Subcutaneous abdominal adipose tissue (tissue), 5 donors: ENCODE measurements at regions not wholly inside any gene's neighbourhood (a gene's known extent, or its start where the extent isn't known, plus 50 kb on each side); places are given as distances from the start of the nearest gene placed in this dataset.
"Not testable (repeated sequence)": the region's sequence is repeated elsewhere in the genome, so short reads cannot be mapped to it uniquely, and the experiment has no call there.

Experiments
- H3K27ac ChIP-seq: one replicate; pipeline ENCODE4 v1.7.0; 2013; ENCODE audit warnings: low read depth, mild to moderate bottlenecking, inconsistent platforms, low read length, moderate library complexity
- H3K27me3 ChIP-seq, 5 donors: one replicate each; pipeline ENCODE4 v1.7.0; 2013; ENCODE audit warnings: low read length in 5 of 5, inconsistent platforms in 1 of 5; ENCODE audit not compliant: control insufficient read depth in 5 of 5, insufficient read depth in 4 of 5
- H3K36me3 ChIP-seq, 5 donors: one replicate each; pipeline ENCODE4 v1.7.0; 2013; ENCODE audit warnings: low read length in 5 of 5; ENCODE audit not compliant: control insufficient read depth in 5 of 5, insufficient read depth in 5 of 5
- H3K4me1 ChIP-seq, 5 donors: one replicate each; pipeline ENCODE4 v1.7.0; 2013; ENCODE audit warnings: low read length in 5 of 5, mild to moderate bottlenecking in 3 of 5, moderate library complexity in 1 of 5; ENCODE audit not compliant: control insufficient read depth in 5 of 5, insufficient read depth in 5 of 5
- H3K4me3 ChIP-seq, 5 donors: one replicate each; pipeline ENCODE4 v1.7.0; 2013; ENCODE audit warnings: low read length in 5 of 5, low read depth in 1 of 5
- H3K9ac ChIP-seq, 5 donors: one replicate each; pipeline ENCODE4 v1.7.0; 2013; ENCODE audit warnings: low read length in 5 of 5, mild to moderate bottlenecking in 4 of 5, moderate library complexity in 3 of 5
- H3K9me3 ChIP-seq, 5 donors: one replicate each; pipeline ENCODE4 v1.7.0; 2013; ENCODE audit warnings: low read length in 5 of 5; ENCODE audit not compliant: control insufficient read depth in 5 of 5
- donor health status: healthy.
- donor health status: healthy.
- donor health status: healthy.
- donor health status: healthy.
- donor health status: healthy.

DNA sequence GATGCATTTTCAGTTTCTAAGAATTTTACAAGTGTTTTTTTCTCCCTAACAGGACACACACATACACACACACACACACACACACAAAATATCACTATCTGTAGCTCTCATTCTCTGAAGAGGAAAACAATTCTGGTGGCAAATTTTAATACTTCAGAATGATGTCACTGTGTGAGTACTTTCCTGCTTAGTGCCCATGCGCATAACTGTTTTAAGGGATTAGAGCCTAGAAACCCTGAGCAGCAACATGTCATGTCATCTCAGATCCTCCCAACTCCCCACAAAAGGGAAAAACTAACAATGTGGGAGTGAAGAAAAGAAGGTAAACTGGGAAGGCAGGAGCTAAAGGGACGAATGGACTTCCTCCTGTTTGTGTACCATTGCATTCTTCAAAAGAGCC, 401.2 kb downstream of the SPRY2 start:
- peaks cover 0 to 11% (median 0%) of the 10 kb centered on the region in 5 donors for H3K4me1 ChIP-seq
- no peak overlapping the region for H3K9ac ChIP-seq

GRCh38 chr13:79937771-79938216, 403.1 kb downstream of the SPRY2 start:
- Histone ChIP-seq H3K9me3 (no peaks in the 10 kb centered on the region), H3K4me3 (no peak overlapping the region), H3K36me3 (no peaks in the 10 kb centered on the region), H3K27ac (no peak overlapping the region), H3K27me3 (peaks cover 0 to 4% (median 0%) of the 10 kb centered on the region in 5 donors), H3K9ac (no peak overlapping the region), H3K4me1 (peaks cover 0 to 11% (median 0%) of the 10 kb centered on the region in 5 donors)

More for the DNA sequence above, 401.2 kb downstream of the SPRY2 start:
- H3K36me3 ChIP-seq = no peaks in the 10 kb centered on the region
- peaks cover 0 to 4% (median 0%) of the 10 kb centered on the region in 5 donors for H3K27me3 ChIP-seq
- no peak overlapping the region for H3K27ac ChIP-seq
- H3K4me3 ChIP-seq = no peak overlapping the region
- H3K9me3 ChIP-seq = no peaks in the 10 kb centered on the region

DNA sequence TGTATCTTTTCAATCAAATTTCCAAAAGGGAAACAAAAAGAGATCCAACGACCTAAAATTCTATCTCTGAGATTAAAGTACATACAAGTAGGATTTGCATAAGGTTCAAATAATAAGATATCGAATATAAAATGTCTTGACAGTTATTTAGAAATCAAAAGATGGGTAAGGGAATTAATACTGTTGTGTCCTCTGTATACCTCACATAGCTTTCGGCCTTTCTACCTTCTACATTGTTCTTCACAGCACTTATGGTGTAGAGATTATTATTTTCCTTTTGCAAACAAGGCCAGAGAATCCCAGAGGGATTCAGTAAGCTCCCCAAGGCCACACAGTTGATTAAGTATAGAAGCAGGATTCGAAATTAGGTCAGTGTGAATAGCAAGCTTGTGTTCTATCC, 403.6 kb downstream of the SPRY2 start:
- Histone ChIP-seq H3K36me3 (no peaks in the 10 kb centered on the region), H3K4me3 (no peak overlapping the region), H3K27ac (peak overlapping the region; percentile 9), H3K27me3 (peaks cover 0 to 4% (median 0%) of the 10 kb centered on the region in 5 donors), H3K4me1 (peaks cover 0 to 11% (median 0%) of the 10 kb centered on the region in 5 donors), H3K9ac (no peak overlapping the region), H3K9me3 (no peaks in the 10 kb centered on the region)

DNA sequence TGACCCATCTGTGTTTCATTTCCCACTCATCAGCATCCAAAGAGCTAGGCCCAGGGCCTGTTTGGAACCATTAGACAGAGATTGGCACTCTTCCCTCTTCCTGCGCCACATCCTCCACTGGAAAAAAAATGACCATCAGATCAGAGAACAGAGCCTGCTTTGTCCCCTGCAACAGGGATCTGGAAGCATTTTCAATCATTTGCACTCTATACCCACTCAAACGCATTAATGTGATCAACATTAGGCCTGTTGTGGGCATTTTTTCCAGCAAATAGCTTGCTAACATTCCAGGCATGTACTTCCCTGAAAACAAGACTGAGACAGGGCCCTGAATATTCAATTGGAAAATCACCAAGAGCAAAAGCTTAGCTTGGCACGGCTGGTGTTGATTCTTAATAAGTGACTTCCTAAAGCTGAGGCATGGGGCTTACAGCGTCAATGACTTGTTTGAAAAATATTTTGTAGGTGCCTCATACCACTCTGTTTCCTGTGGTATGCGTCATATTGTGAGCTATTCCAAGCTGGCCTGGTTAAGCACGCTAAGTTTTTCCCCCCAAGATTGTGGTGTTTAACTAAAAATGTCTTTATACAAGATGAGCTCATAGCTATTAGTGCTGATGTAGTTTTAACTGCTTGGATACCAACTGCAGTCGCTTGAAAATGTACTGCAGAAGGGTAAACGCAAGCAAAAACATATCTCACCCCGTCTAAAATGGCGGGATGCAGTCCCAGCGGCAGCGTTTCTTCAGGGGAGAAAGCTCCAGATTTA, 404.4 kb downstream of the SPRY2 start:
- H3K4me3 ChIP-seq = no peak overlapping the region
- H3K36me3 ChIP-seq = no peaks in the 10 kb centered on the region
- no peaks in the 10 kb centered on the region for H3K27me3 ChIP-seq
- H3K27ac ChIP-seq = peak overlapping the region; percentile 69
- no peak overlapping the region for H3K9ac ChIP-seq
- peaks cover 0 to 11% (median 0%) of the 10 kb centered on the region in 5 donors for H3K4me1 ChIP-seq
- H3K9me3 ChIP-seq = no peaks in the 10 kb centered on the region

GRCh38 chr13:79935121-79935520, 405.8 kb downstream of the SPRY2 start:
- H3K4me1 ChIP-seq = peaks cover 0 to 11% (median 0%) of the 10 kb centered on the region in 5 donors
- no peak overlapping the region for H3K27ac ChIP-seq
- H3K36me3 ChIP-seq = no peaks in the 10 kb centered on the region
- peaks cover 0 to 6% (median 0%) of the 10 kb centered on the region in 5 donors for H3K9me3 ChIP-seq
- H3K27me3 ChIP-seq = no peaks in the 10 kb centered on the region
- H3K4me3 ChIP-seq = no peak overlapping the region
- no peak overlapping the region for H3K9ac ChIP-seq

- peaks cover 0 to 6% (median 0%) of the 10 kb centered on the region in 5 donors for H3K9me3 ChIP-seq
- H3K36me3 ChIP-seq = no peaks in the 10 kb centered on the region
- H3K27me3 ChIP-seq = no peaks in the 10 kb centered on the region
- no peak overlapping the region for H3K27ac ChIP-seq
- H3K4me3 ChIP-seq = no peak overlapping the region
- peaks cover 0 to 11% (median 0%) of the 10 kb centered on the region in 5 donors for H3K4me1 ChIP-seq
- no peak overlapping the region for H3K9ac ChIP-seq
These were observed 407.5 kb downstream of the SPRY2 start for GRCh38 chr13:79933389-79933788.

GRCh38 chr13:79932556-79932955, 408.4 kb downstream of the SPRY2 start:
- H3K4me1 ChIP-seq = peaks cover 0 to 11% (median 0%) of the 10 kb centered on the region in 5 donors
- H3K27me3 ChIP-seq = no peaks in the 10 kb centered on the region
- H3K27ac ChIP-seq = no peak overlapping the region

DNA sequence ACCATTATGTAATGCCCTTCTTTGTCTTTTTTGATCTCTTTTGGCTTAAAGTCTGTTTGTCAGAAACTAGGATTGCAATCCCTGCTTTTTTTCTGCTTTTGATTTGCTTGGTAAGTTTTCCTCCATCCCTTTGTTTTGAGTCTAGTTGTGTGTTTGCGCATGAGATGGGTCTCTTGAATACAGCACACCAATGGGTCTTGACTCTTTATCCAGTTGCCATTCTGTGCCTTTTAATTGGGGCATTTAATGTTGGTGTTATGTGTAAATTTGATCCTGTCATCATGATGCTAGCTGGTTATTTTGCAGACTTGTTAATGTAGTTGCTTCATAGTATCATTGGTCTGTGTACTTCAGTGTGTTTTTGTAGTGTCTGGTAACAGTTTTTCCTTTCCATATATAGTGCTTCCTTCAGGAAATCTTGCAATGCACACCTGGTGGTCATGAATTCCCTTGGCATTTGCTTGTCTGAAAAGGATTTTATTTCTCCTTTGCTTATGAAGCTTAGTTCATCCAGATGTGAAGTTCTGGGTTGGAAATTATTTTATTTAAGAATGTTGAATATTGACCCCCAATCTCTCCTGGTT, 416.9 kb downstream of the SPRY2 start:
- not testable (repeated sequence) for H3K27ac ChIP-seq, H3K27me3 ChIP-seq, H3K4me1 ChIP-seq, H3K4me3 ChIP-seq, H3K36me3 ChIP-seq, H3K9ac ChIP-seq
- peaks cover 0 to 10% (median 2%) of the 10 kb centered on the region in 5 donors for H3K9me3 ChIP-seq

More at GRCh38 chr13:79932556-79932955, 408.4 kb downstream of the SPRY2 start:
- no peak overlapping the region for H3K4me3 ChIP-seq
- no peaks in the 10 kb centered on the region for H3K36me3 ChIP-seq
- peaks cover 0 to 6% (median 0%) of the 10 kb centered on the region in 5 donors for H3K9me3 ChIP-seq
- H3K9ac ChIP-seq = no peak overlapping the region

DNA sequence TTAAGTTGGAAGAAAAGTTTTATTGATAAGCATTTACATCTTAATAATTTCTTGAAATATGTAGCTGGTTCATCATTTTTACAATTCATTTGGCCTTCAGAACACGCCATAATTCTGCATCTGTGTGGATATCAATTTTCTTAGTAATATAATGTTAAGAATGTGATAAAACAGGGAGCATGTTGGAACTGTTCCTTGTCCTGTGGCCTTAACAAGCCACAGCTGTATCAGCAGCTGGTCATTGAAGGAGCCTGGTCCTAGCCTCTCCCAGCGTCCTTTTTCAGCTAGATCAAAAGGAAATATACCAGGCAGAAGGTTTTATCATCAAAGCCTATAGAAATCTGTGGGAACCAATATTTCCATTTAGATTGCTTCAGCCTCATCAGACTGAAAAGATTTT, 421.8 kb downstream of the SPRY2 start:
- Histone ChIP-seq H3K4me1 (peaks cover 0 to 4% (median 0%) of the 10 kb centered on the region in 5 donors), H3K4me3 (no peak overlapping the region), H3K9me3 (peaks cover 0 to 9% (median 2%) of the 10 kb centered on the region in 5 donors), H3K36me3 (no peaks in the 10 kb centered on the region), H3K9ac (no peak overlapping the region), H3K27me3 (no peaks in the 10 kb centered on the region), H3K27ac (no peak overlapping the region)

GRCh38 chr13:79918620-79919019, 422.3 kb downstream of the SPRY2 start:
- Histone ChIP-seq H3K27ac (no peak overlapping the region), H3K9ac (no peak overlapping the region), H3K4me1 (peaks cover 0 to 4% (median 0%) of the 10 kb centered on the region in 5 donors), H3K9me3 (peaks cover 0 to 6% (median 2%) of the 10 kb centered on the region in 5 donors), H3K4me3 (no peak overlapping the region), H3K36me3 (no peaks in the 10 kb centered on the region), H3K27me3 (no peaks in the 10 kb centered on the region)
